Endothelial cell of umbilical vein (primary cell): ENCODE measurements at regions not wholly inside any gene's neighbourhood (a gene's known extent, or its start where the extent isn't known, plus 50 kb on each side); places are given as distances from the start of the nearest gene placed in this dataset.

Experiments
- BruUV-seq: library from RNA; stranded (reverse); fragments of 400-500 nt; replicated peaks from 2 replicates; lab custom pipeline; 2021; lab: Mats Ljungman, UMichigan
- CTCF ChIA-PET: fragments of 300-600, 350-600 bp; sonication (Branson Sonifier 250); formaldehyde crosslinking; loops from one replicate; lab custom pipeline; 2021; ENCODE audit warnings: antibody characterized with exemption, inconsistent platforms; lab: Charles Lee
- POLR2A ChIA-PET: fragments of 300-600, 350-600 bp; sonication (Branson Sonifier 250); formaldehyde crosslinking; loops from one replicate; lab custom pipeline; 2021; ENCODE audit warnings: antibody characterized with exemption, inconsistent platforms; lab: Charles Lee
- DNase-seq: peaks from one replicate; pipeline ENCODE4 v3.0.0-alpha.2; 2011; ENCODE audit warnings: low read depth, low spot score
- FAIRE-seq: peaks from 2 replicates; lab custom pipeline; 2011; peaks lifted over from hg19 to GRCh38; lab: Jason Lieb, UNC
- H2AFZ ChIP-seq: 2 replicates; pipeline ENCODE4 v1.6.0; 2012; ENCODE audit warnings: low read depth, low read length, control low read depth, inconsistent platforms
- H3K27ac ChIP-seq: 2 replicates; pipeline ENCODE4 v1.5.1; 2011; ENCODE audit warnings: low read depth, mild to moderate bottlenecking, control low read depth, low read length, moderate library complexity; ENCODE audit not compliant: insufficient read depth
- H3K27me3 ChIP-seq, 2 experiments: 2 replicates each; pipeline versions ENCODE4 v1.6.0 to v1.6.1; 2011; ENCODE audit warnings: low read length in 2 of 2, mixed read lengths in 1 of 2; ENCODE audit not compliant: control insufficient read depth in 2 of 2, insufficient read depth in 2 of 2
- H3K36me3 ChIP-seq, 2 experiments: 2 replicates in 1 of 2; 3 replicates in 1 of 2; pipeline ENCODE4 v1.5.1; 2011; ENCODE audit warnings: low read length in 2 of 2, mild to moderate bottlenecking in 1 of 2, moderate library complexity in 1 of 2; ENCODE audit not compliant: control insufficient read depth in 2 of 2, insufficient read depth in 2 of 2; ENCODE audit errors: extremely low read depth in 1 of 2
- H3K4me1 ChIP-seq: 3 replicates; pipeline ENCODE4 v1.5.1; 2011; ENCODE audit warnings: mild to moderate bottlenecking, low read length; ENCODE audit not compliant: control insufficient read depth, insufficient read depth; ENCODE audit errors: extremely low read depth
- H3K4me2 ChIP-seq: 2 replicates; pipeline ENCODE4 v1.6.1; 2011; ENCODE audit warnings: low read length, control low read depth, mixed read lengths; ENCODE audit not compliant: insufficient read depth
- H3K4me3 ChIP-seq, 3 experiments: fragments of 200-600 bp in 1 of 3; sonication (generic), shearing (Covaris generic) in 1 of 3; replicated peaks in 1 of 3; 2 replicates each; pipeline ENCODE4 v1.5.1; 2011 to 2016; ENCODE audit warnings: control low read depth in 3 of 3, low read length in 3 of 3, mild to moderate bottlenecking in 2 of 3, inconsistent platforms in 1 of 3, low read depth in 1 of 3, moderate library complexity in 1 of 3; ENCODE audit not compliant: insufficient read depth in 1 of 3
- H3K79me2 ChIP-seq: 2 replicates; pipeline ENCODE4 v1.6.0; 2012; ENCODE audit warnings: low read length, inconsistent platforms; ENCODE audit not compliant: control insufficient read depth, insufficient read depth
- H3K9ac ChIP-seq: replicated peaks from 2 replicates; pipeline ENCODE3; 2011; ENCODE audit warnings: low read length, control low read depth; ENCODE audit not compliant: insufficient read depth; ENCODE audit errors: extremely low read depth
- H3K9me1 ChIP-seq: replicated peaks from 3 replicates; pipeline ENCODE4 v1.6.0; 2011; ENCODE audit warnings: mild to moderate bottlenecking, low read length; ENCODE audit not compliant: control insufficient read depth, insufficient read depth; ENCODE audit errors: extremely low read depth
- H3K9me3 ChIP-seq: replicated peaks from 2 replicates; pipeline ENCODE4 v1.5.1; 2012; ENCODE audit warnings: low read length, inconsistent platforms; ENCODE audit not compliant: control insufficient read depth, insufficient read depth
- H4K20me1 ChIP-seq: replicated peaks from 2 replicates; pipeline ENCODE3; 2011; ENCODE audit warnings: mild to moderate bottlenecking, low read length; ENCODE audit not compliant: control insufficient read depth, insufficient read depth; ENCODE audit errors: extremely low read depth
- CTCF ChIP-seq, 2 donors: IDR thresholded peaks; 1 replicate in 1 of 2; 2 replicates in 1 of 2; pipeline ENCODE4 v1.5.1; 2011; ENCODE audit warnings: low read length in 2 of 2, mild to moderate bottlenecking in 2 of 2, moderate library complexity in 2 of 2, control low read depth in 1 of 2, inconsistent platforms in 1 of 2, low read depth in 1 of 2; ENCODE audit not compliant: insufficient read depth in 1 of 2; ENCODE audit errors: extremely low read depth in 1 of 2
- EZH2 ChIP-seq: IDR thresholded peaks from 2 replicates; pipeline ENCODE4 v1.6.1; 2012; ENCODE audit warnings: borderline replicate concordance, low read depth, mild to moderate bottlenecking, moderate library complexity, low read length, inconsistent platforms; ENCODE audit not compliant: severe bottlenecking
- FOS ChIP-seq: IDR thresholded peaks from 2 replicates; pipeline ENCODE4 v1.6.1; 2011; ENCODE audit warnings: mild to moderate bottlenecking, low read length, moderate library complexity, borderline replicate concordance; ENCODE audit not compliant: insufficient read depth
- GATA2 ChIP-seq: IDR thresholded peaks from 2 replicates; pipeline ENCODE4 v1.7.0; 2011; ENCODE audit warnings: low read depth, mild to moderate bottlenecking, moderate library complexity, mixed read lengths, low read length; ENCODE audit not compliant: insufficient read length, insufficient read depth
- JUN ChIP-seq: IDR thresholded peaks from 2 replicates; pipeline ENCODE4 v1.6.1; 2011; ENCODE audit warnings: borderline replicate concordance, low read depth; ENCODE audit not compliant: insufficient read length, insufficient read depth
- MAX ChIP-seq: IDR thresholded peaks from 2 replicates; pipeline ENCODE4 v1.6.1; 2011; ENCODE audit not compliant: insufficient read depth, insufficient read length
- MYC ChIP-seq: IDR thresholded peaks from one replicate; pipeline ENCODE4 v1.6.1; 2011; ENCODE audit warnings: mild to moderate bottlenecking, low read depth, low read length
- POLR2A ChIP-seq: IDR thresholded peaks from 2 replicates; pipeline ENCODE4 v1.6.1; 2012; ENCODE audit warnings: low read depth, mild to moderate bottlenecking, control low read depth, low read length
- POLR2AphosphoS5 ChIP-seq: IDR thresholded peaks from 2 replicates; pipeline ENCODE4 v1.6.1; 2012; ENCODE audit warnings: low read depth, mild to moderate bottlenecking, control low read depth, low read length, moderate library complexity; ENCODE audit not compliant: insufficient read depth
- dilution Hi-C: fragments of 300-500 bp; cut with MboI; formaldehyde crosslinking; loops from one replicate; pipeline ENCODE4 v1.15.0; 2019; ENCODE audit warnings: low sequenced_read_pairs; ENCODE audit not compliant: extremely low pct_ligation_motif_present
- intact Hi-C: fragments of 100-400 bp; cut with micrococcal nuclease; formaldehyde crosslinking; loops from one replicate; pipeline ENCODE4 v1.10.0; 2022

- dilution Hi-C loops, result no loop called here
- FAIRE-seq (no peak), DNase-seq (no peak)
- no peaks in the 10 kb centered on the region for H3K9me1 ChIP-seq
- H3K27me3 ChIP-seq, result no peaks in the 10 kb centered on the region
- intact Hi-C loops, result no loop called here
- no peak overlapping the region for H3K4me2 ChIP-seq
- no peak overlapping the region for H3K27ac ChIP-seq
- H3K36me3 ChIP-seq, result no peaks in the 10 kb centered on the region
- no TSS peak for BruUV-seq
- no peaks in the 10 kb centered on the region for H4K20me1 ChIP-seq
- no peaks in the 10 kb centered on the region for H3K79me2 ChIP-seq
- H3K4me1 ChIP-seq, result no peaks in the 10 kb centered on the region
- H3K4me3 ChIP-seq, result no peak overlapping the region
- CTCF ChIA-PET, result no interaction called here
- no peak overlapping the region for H3K9ac ChIP-seq
- no peak overlapping the region for H2AFZ ChIP-seq
- H3K9me3 ChIP-seq, result no peaks in the 10 kb centered on the region
- POLR2A ChIA-PET, result no interaction called here
- TF ChIP-seq POLR2AphosphoS5 (no peak), GATA2 (no peak), MAX (no peak), MYC (no peak), CTCF (IDR thresholded peaks at IDR 0.05; ENCODE audit: extremely low read depth in 1 of 2, insufficient read depth in 1 of 2, low read depth in 1 of 2, low read length in 2 of 2) (no peak), EZH2 (no peak), FOS (no peak), JUN (no peak), POLR2A (no peak)
Measured at GRCh38 chr11:109784536-109784935, 308.7 kb upstream of the ZC3H12C start.
